ENCODE measurements at regions not wholly inside any gene's neighbourhood (a gene's known extent, or its start where the extent isn't known, plus 50 kb on each side); places are given as distances from the start of the nearest gene placed in this dataset.

DNA sequence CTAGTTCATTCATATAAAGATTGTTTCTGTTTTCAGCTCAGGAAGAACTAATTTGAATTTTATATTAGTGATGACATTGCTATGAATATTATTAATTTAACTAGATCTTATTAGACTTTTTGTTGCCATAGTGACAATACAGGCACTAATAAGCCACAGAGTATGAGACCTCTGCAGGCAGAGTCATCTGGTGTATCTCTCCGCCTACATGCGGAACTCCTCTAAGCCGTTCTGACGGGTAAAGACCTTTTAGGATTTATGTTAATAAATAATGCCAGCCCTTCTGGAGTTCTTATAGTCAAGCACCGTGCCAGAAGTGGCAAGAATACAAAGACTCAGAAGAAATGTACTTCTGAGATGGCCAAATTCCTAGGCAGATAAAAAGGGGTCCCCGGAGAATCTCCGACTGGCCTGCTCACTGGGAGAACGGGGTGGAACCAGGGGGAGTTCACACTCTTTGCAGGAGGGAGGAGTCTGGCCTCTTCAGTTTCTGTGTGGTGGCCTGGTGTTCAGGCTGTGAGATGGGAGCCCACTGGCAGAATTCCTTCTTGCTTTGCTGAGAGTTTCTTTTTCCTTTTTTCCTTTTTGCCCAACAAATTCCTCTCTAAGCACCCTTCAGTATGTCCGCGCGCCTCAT lies 85.1 kb upstream of the IL12B start:
- Histone ChIP-seq H3K4me3 (ENCODE audit: low read depth in 1 of 2, low read length in 2 of 2) (no peak overlapping the region), H2AFZ (ENCODE audit: low read depth, low read length) (no peak overlapping the region)
- ATAC-seq (ENCODE audit: insufficient read depth, low read depth), result no peak

DNA sequence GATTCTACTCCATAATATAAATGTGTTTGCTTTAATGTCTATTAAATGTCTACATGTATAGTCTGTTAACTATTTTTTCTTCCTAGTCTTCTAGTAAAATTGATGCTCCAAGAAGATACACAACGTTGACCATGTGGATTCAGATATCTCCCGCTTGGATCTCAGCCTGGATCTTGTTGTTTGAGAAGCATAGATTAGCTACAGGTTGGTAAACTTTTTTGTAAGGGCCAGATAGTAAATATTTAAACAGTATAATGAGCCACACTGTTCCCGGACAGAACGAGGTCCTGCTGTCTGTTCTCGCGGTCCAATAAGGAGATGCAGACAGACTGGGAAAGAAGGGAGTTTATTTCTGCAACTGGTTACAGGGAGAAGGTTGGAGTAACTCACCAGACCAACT lies 86.2 kb upstream of the IL12B start:
- ATAC-seq (ENCODE audit: insufficient read depth, low read depth) (no peak), DNase-seq (no peak)
- H3K27ac ChIP-seq (ENCODE audit: low read length), result no peak overlapping the region
- H3K9ac ChIP-seq (ENCODE audit: low read depth, low read length), result no peak overlapping the region
- H3K4me2 ChIP-seq (ENCODE audit: insufficient read depth, low read length), result no peak overlapping the region
- H3K36me3 ChIP-seq (ENCODE audit: insufficient read depth, low read length), result no peaks in the 10 kb centered on the region
- no peaks in the 10 kb centered on the region for H3K27me3 ChIP-seq (ENCODE audit: insufficient read depth, low read length, poor library complexity)
- no peak overlapping the region for H2AFZ ChIP-seq (ENCODE audit: low read depth, low read length)
- H3K9me3 ChIP-seq (ENCODE audit: insufficient read depth, low read length, severe bottlenecking), result no peaks in the 10 kb centered on the region
- no peak overlapping the region for H3K4me3 ChIP-seq (ENCODE audit: low read depth in 1 of 2, low read length in 2 of 2)
- TF ChIP-seq, protein P1, sequence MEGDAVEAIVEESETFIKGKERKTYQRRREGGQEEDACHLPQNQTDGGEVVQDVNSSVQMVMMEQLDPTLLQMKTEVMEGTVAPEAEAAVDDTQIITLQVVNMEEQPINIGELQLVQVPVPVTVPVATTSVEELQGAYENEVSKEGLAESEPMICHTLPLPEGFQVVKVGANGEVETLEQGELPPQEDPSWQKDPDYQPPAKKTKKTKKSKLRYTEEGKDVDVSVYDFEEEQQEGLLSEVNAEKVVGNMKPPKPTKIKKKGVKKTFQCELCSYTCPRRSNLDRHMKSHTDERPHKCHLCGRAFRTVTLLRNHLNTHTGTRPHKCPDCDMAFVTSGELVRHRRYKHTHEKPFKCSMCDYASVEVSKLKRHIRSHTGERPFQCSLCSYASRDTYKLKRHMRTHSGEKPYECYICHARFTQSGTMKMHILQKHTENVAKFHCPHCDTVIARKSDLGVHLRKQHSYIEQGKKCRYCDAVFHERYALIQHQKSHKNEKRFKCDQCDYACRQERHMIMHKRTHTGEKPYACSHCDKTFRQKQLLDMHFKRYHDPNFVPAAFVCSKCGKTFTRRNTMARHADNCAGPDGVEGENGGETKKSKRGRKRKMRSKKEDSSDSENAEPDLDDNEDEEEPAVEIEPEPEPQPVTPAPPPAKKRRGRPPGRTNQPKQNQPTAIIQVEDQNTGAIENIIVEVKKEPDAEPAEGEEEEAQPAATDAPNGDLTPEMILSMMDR (IDR thresholded peaks at IDR 0.05; ENCODE audit: borderline replicate concordance, extremely low read depth, low read length, poor library complexity, severe bottlenecking), result no peak
- no peaks in the 10 kb centered on the region for H4K20me1 ChIP-seq (ENCODE audit: insufficient read depth, low read length)
- peaks cover 10% of the 10 kb centered on the region; the same call in 1 of the 2 replicates for H3K4me1 ChIP-seq (ENCODE audit: insufficient read depth, low read length)
- H3K79me2 ChIP-seq (ENCODE audit: insufficient read depth, low read length), result no peaks in the 10 kb centered on the region

More for the DNA sequence above, 85.1 kb upstream of the IL12B start:
- H3K9ac ChIP-seq (ENCODE audit: low read depth, low read length), result no peak overlapping the region
- H3K36me3 ChIP-seq (ENCODE audit: insufficient read depth, low read length), result no peaks in the 10 kb centered on the region
- no peak for TF ChIP-seq EZH2 (IDR thresholded peaks at IDR 0.05; ENCODE audit: borderline replicate concordance, low read depth, low read length, severe bottlenecking)
- TF ChIP-seq, protein P1 (IDR thresholded peaks at IDR 0.05; ENCODE audit: borderline replicate concordance, extremely low read depth, low read length, poor library complexity, severe bottlenecking), result no peak
- peaks cover 10% of the 10 kb centered on the region; the same call in 1 of the 2 replicates for H3K4me1 ChIP-seq (ENCODE audit: insufficient read depth, low read length)
- no peak overlapping the region for H3K27ac ChIP-seq (ENCODE audit: low read length)
- no peaks in the 10 kb centered on the region for H3K9me3 ChIP-seq (ENCODE audit: insufficient read depth, low read length, severe bottlenecking)
- H3K4me2 ChIP-seq (ENCODE audit: insufficient read depth, low read length), result no peak overlapping the region
- H3K27me3 ChIP-seq (ENCODE audit: insufficient read depth, low read length, poor library complexity), result peaks cover 2% of the 10 kb centered on the region
- no peaks in the 10 kb centered on the region for H4K20me1 ChIP-seq (ENCODE audit: insufficient read depth, low read length)
- DNase-seq, result no peak
- no peaks in the 10 kb centered on the region for H3K79me2 ChIP-seq (ENCODE audit: insufficient read depth, low read length)

DNA sequence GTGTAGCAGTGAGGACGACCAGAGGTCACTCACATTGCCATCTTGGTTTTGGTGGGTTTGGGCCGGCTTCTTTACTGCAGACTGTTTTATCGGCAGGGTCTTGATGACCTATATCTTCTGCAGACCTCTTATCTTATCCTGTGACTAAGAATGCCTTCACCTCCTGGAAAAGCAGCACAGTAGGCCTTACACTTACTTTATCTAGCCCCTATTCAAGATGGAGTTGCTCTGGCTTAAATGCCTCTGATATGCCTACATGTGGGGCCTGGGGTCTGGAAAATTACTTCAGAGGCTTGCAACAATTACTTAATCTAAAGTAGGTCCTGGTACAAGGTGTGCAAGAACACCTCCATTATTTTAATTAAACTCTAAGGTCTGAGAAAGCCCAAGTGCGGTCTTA lies 86.9 kb upstream of the IL12B start:
- Histone ChIP-seq H3K4me3 (ENCODE audit: low read depth in 1 of 2, low read length in 2 of 2) (no peak overlapping the region), H3K79me2 (ENCODE audit: insufficient read depth, low read length) (no peaks in the 10 kb centered on the region), H3K4me1 (ENCODE audit: insufficient read depth, low read length) (peaks cover 3% of the 10 kb centered on the region; the same call in 1 of the 2 replicates), H3K9me3 (ENCODE audit: insufficient read depth, low read length, severe bottlenecking) (no peaks in the 10 kb centered on the region), H2AFZ (ENCODE audit: low read depth, low read length) (no peak overlapping the region), H3K27ac (ENCODE audit: low read length) (no peak overlapping the region), H3K9ac (ENCODE audit: low read depth, low read length) (no peak overlapping the region), H3K36me3 (ENCODE audit: insufficient read depth, low read length) (no peaks in the 10 kb centered on the region), H4K20me1 (ENCODE audit: insufficient read depth, low read length) (no peaks in the 10 kb centered on the region), H3K27me3 (ENCODE audit: insufficient read depth, low read length, poor library complexity) (no peaks in the 10 kb centered on the region), H3K4me2 (ENCODE audit: insufficient read depth, low read length) (no peak overlapping the region)
- ATAC-seq (ENCODE audit: insufficient read depth, low read depth) (no peak), DNase-seq (no peak)
- no peak for TF ChIP-seq EZH2 (IDR thresholded peaks at IDR 0.05; ENCODE audit: borderline replicate concordance, low read depth, low read length, severe bottlenecking)
- TF ChIP-seq, protein P1 (IDR thresholded peaks at IDR 0.05; ENCODE audit: borderline replicate concordance, extremely low read depth, low read length, poor library complexity, severe bottlenecking), result no peak
